A549 (cell line): ENCODE measurements at regions not wholly inside any gene's neighbourhood (a gene's known extent, or its start where the extent isn't known, plus 50 kb on each side); places are given as distances from the start of the nearest gene placed in this dataset.

Experiments
- CEBPB ChIP-seq, 2 experiments: fragments of >200 bp in 1 of 2; sonication (Bioruptor Twin) in 1 of 2; formaldehyde crosslinking in 1 of 2; IDR thresholded peaks; 2 replicates each; pipeline ENCODE4 v1.6.1; 2012 to 2016
- CHD4 ChIP-seq: fragments of 200-600 bp; sonication (generic); IDR thresholded peaks from 2 replicates; pipeline ENCODE4 v1.6.1; 2016; ENCODE audit warnings: antibody characterized with exemption, mild to moderate bottlenecking, borderline replicate concordance
- CTCF ChIP-seq: fragments of >200 bp; sonication (Bioruptor Twin); formaldehyde crosslinking; IDR thresholded peaks from 3 replicates; pipeline ENCODE4 v1.5.1; 2016
- MAX ChIP-seq: IDR thresholded peaks from 2 replicates; pipeline ENCODE4 v1.6.1; 2012
- MAZ ChIP-seq: fragments of 150-350 bp; IDR thresholded peaks from 2 replicates; pipeline ENCODE4 v1.6.1; 2014; ENCODE audit warnings: antibody characterized with exemption, low read depth, low read length, borderline replicate concordance
- PHF8 ChIP-seq: fragments of 200-600 bp; sonication (generic); IDR thresholded peaks from 2 replicates; pipeline ENCODE4 v1.6.1; 2016; ENCODE audit warnings: low read depth, mild to moderate bottlenecking, antibody characterized with exemption, moderate library complexity, borderline replicate concordance
- POLR2A ChIP-seq: IDR thresholded peaks from 2 replicates; pipeline ENCODE4 v1.6.1; 2012; ENCODE audit warnings: mild to moderate bottlenecking, low read length
- REST ChIP-seq: fragments of 200-600 bp; sonication (generic); IDR thresholded peaks from 2 replicates; pipeline ENCODE4 v1.6.1; 2016; ENCODE audit warnings: antibody characterized with exemption, mild to moderate bottlenecking, moderate library complexity
- TP53 ChIP-seq: fragments of 250-450 bp; sonication (Bioruptor Pico); IDR thresholded peaks from 2 replicates; pipeline ENCODE4 v1.5.0; 2021; ENCODE audit warnings: mild to moderate bottlenecking, moderate library complexity
- USF2 ChIP-seq: fragments of 450-650 bp; IDR thresholded peaks from 2 replicates; pipeline ENCODE4 v1.6.1; 2014; ENCODE audit warnings: antibody characterized with exemption
- ZFP36 ChIP-seq: fragments of 450-650 bp; IDR thresholded peaks from 2 replicates; pipeline ENCODE4 v1.6.1; 2014; ENCODE audit warnings: borderline replicate concordance; ENCODE audit not compliant: partially characterized antibody

GRCh38 chr13:75149776-75150175 is 332.2 kb downstream of the TBC1D4 start:
- TF ChIP-seq USF2 (no peak), CTCF (no peak), POLR2A (no peak), REST (no peak), MAZ (no peak), PHF8 (no peak), TP53 (CRISPR knock-in tag) (no peak), CEBPB (IDR thresholded peaks at IDR 0.05) (no peak), CHD4 (no peak), ZFP36 (no peak), MAX (no peak)
